K562 (cell line): ENCODE measurements at regions not wholly inside any gene's neighbourhood (a gene's known extent, or its start where the extent isn't known, plus 50 kb on each side); places are given as distances from the start of the nearest gene placed in this dataset.

ENCODE experiments used
- CBFA2T3 ChIP-seq: fragments of 450-650 bp; IDR thresholded peaks from 2 replicates; pipeline ENCODE4 v1.6.1; 2017
- CREB1 ChIP-seq, 2 experiments: sonication (generic) in 1 of 2; formaldehyde crosslinking in 1 of 2; IDR thresholded peaks; 2 replicates each; pipeline versions ENCODE4 v1.6.1 to v1.8.0; 2012 to 2022; ENCODE audit warnings: inconsistent platforms in 1 of 2, mild to moderate bottlenecking in 1 of 2, missing genetic modification reagents in 1 of 2, moderate library complexity in 1 of 2
- ELF4 ChIP-seq: fragments of 450-650 bp; formaldehyde crosslinking; IDR thresholded peaks from 2 replicates; pipeline ENCODE4 v1.4.0; 2022; ENCODE audit warnings: missing genetic modification characterization
- FOXM1 ChIP-seq, 2 experiments: fragments of 450-650 bp in 1 of 2; sonication (generic) in 1 of 2; formaldehyde crosslinking in 1 of 2; IDR thresholded peaks; 2 replicates each; pipeline versions ENCODE4 v1.6.1 to v1.9.0; 2017 to 2022; ENCODE audit warnings: low read depth in 2 of 2, mild to moderate bottlenecking in 2 of 2, missing genetic modification reagents in 1 of 2, moderate library complexity in 1 of 2
- GATAD2B ChIP-seq: fragments of 450-650 bp; IDR thresholded peaks from 2 replicates; pipeline ENCODE4 v1.6.1; 2017; ENCODE audit warnings: mild to moderate bottlenecking, borderline replicate concordance
- KAT8 ChIP-seq: fragments of 450-650 bp; IDR thresholded peaks from 2 replicates; pipeline ENCODE4 v1.6.1; 2016; ENCODE audit warnings: low read depth, mild to moderate bottlenecking
- KDM2B ChIP-seq: fragments of 250-450 bp; sonication (Bioruptor Pico); IDR thresholded peaks from 2 replicates; pipeline ENCODE4 v1.8.0; 2021; ENCODE audit warnings: mild to moderate bottlenecking, moderate library complexity
- REST ChIP-seq, 2 experiments: fragments of 450-650 bp; formaldehyde crosslinking in 1 of 2; IDR thresholded peaks; 2 replicates each; pipeline versions ENCODE4 v1.4.0 to v1.6.1; 2014 to 2020; ENCODE audit warnings: mild to moderate bottlenecking in 2 of 2, borderline replicate concordance in 1 of 2, low read depth in 1 of 2
- SAFB ChIP-seq: fragments of 200-400 bp; formaldehyde crosslinking; IDR thresholded peaks from 2 replicates; pipeline ENCODE4 v1.6.1; 2017; ENCODE audit warnings: low read depth, low read length, borderline replicate concordance
- SIX5 ChIP-seq, 2 experiments: IDR thresholded peaks; 2 replicates each; pipeline ENCODE4 v1.6.1; 2011; ENCODE audit warnings: low read length in 2 of 2, borderline replicate concordance in 1 of 2, low read depth in 1 of 2, mild to moderate bottlenecking in 1 of 2, moderate library complexity in 1 of 2; ENCODE audit not compliant: insufficient read depth in 1 of 2
- SMARCA5 ChIP-seq: fragments of 450-650 bp; IDR thresholded peaks from 2 replicates; pipeline ENCODE4 v1.6.1; 2016
- SRSF7 ChIP-seq: fragments of 200-400 bp; formaldehyde crosslinking; optimal IDR thresholded peaks from 2 replicates; pipeline ENCODE3; 2017; ENCODE audit warnings: mild to moderate bottlenecking, low read depth, low read length
- TCF15 ChIP-seq: fragments of 250-450 bp; sonication (Bioruptor Pico); IDR thresholded peaks from 2 replicates; pipeline ENCODE4 v1.8.0; 2022; ENCODE audit warnings: moderate library complexity, mild to moderate bottlenecking, inconsistent platforms
- ZEB2 ChIP-seq: fragments of 450-650 bp; IDR thresholded peaks from 2 replicates; pipeline ENCODE4 v1.6.1; 2016
- ZFP30 ChIP-seq: fragments of 250-450 bp; sonication (Bioruptor Pico); IDR thresholded peaks from 2 replicates; pipeline ENCODE4 v1.8.0; 2022; ENCODE audit warnings: moderate library complexity, mild to moderate bottlenecking, inconsistent platforms, borderline replicate concordance
- ZNF764 ChIP-seq: fragments of 250-450 bp; sonication (Bioruptor Pico); IDR thresholded peaks from 2 replicates; pipeline ENCODE4 v1.4.0; 2020; ENCODE audit warnings: low read depth, mild to moderate bottlenecking, moderate library complexity
- TF ChIP-seq, protein P1 (sequence below): fragments of 450-650 bp; formaldehyde crosslinking; IDR thresholded peaks from 2 replicates; pipeline ENCODE4 v1.4.0; 2022; ENCODE audit warnings: missing genetic modification characterization

DNA sequence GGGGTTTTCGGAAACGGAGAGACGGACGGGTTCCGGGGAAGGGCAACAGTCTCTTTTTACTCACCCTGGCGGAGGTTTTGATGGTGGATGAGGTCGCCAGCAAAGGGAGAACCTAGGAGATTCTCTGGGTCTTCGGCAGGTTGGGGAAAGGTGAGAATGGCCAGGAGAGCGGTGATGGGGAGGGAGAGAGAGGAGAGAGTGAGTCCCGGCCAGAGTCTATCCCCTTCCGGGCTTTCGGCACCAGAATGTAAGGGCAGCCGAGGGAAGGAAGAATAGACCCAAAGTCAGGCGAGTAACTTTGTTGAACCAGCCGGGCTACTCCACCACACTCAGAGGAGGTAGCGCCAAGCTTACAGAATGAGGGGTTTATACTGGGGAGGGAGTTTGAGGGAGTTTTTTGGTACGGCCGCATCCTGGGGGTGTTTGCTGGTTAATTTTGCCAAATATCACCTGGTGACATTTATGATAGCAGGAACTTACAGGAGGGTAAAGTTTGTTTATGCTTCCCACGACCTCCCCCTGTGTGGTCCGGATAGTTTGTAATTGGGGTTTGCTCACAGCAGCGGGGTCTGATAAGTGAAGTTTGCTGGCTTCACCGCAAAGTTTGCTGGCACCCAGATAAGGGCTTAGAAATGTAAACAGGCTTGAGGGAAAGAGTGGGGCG is 141.1 kb upstream of the ETV3 start (continued):
- TF ChIP-seq ELF4 (CRISPR knock-in tag) (peak; percentile 91), TCF15 (CRISPR knock-in tag) (no peak), GATAD2B (peak; percentile 91; the same call in 1 of the 2 replicates), CBFA2T3 (peak; percentile 99), CREB1 (IDR thresholded peaks at IDR 0.05) (peak; percentile 73), CREB1 (CRISPR knock-in tag; IDR thresholded peaks at IDR 0.05) (0 out of 2 replicates have a peak, but pooled peaks have one; percentile 41), REST (IDR thresholded peaks at IDR 0.05; ENCODE audit: borderline replicate concordance) (peak; percentile 9; the same call in 1 of the 2 replicates), REST (CRISPR knock-in tag; IDR thresholded peaks at IDR 0.05; ENCODE audit: low read depth) (no peak), FOXM1 (IDR thresholded peaks at IDR 0.05; ENCODE audit: low read depth) (peak; percentile 94), FOXM1 (CRISPR knock-in tag; IDR thresholded peaks at IDR 0.05; ENCODE audit: low read depth) (no peak), SRSF7 (no peak), ZEB2 (peak; percentile 63; the same call in 1 of the 2 replicates), KAT8 (no peak), SMARCA5 (no peak), ZNF764 (CRISPR knock-in tag) (no peak), SAFB (no peak), KDM2B (CRISPR knock-in tag) (no peak), SIX5 (IDR thresholded peaks at IDR 0.05; ENCODE audit: borderline replicate concordance in 1 of 2, insufficient read depth in 1 of 2, low read depth in 1 of 2, low read length in 2 of 2) (no peak), ZFP30 (CRISPR knock-in tag) (no peak)
- TF ChIP-seq, protein P1, sequence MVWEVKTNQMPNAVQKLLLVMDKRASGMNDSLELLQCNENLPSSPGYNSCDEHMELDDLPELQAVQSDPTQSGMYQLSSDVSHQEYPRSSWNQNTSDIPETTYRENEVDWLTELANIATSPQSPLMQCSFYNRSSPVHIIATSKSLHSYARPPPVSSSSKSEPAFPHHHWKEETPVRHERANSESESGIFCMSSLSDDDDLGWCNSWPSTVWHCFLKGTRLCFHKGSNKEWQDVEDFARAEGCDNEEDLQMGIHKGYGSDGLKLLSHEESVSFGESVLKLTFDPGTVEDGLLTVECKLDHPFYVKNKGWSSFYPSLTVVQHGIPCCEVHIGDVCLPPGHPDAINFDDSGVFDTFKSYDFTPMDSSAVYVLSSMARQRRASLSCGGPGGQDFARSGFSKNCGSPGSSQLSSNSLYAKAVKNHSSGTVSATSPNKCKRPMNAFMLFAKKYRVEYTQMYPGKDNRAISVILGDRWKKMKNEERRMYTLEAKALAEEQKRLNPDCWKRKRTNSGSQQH (CRISPR knock-in tag) = 0 out of 2 replicates have a peak, but pooled peaks have one; percentile 37
